HG02759 (cell line): ENCODE measurements at regions not wholly inside any gene's neighbourhood (a gene's known extent, or its start where the extent isn't known, plus 50 kb on each side); places are given as distances from the start of the nearest gene placed in this dataset.
"Not testable (repeated sequence)": the region's sequence is repeated elsewhere in the genome, so short reads cannot be mapped to it uniquely, and the experiment has no call there.

Experiments
- ATAC-seq: cut with Tn5 transposase; IDR thresholded peaks from one replicate; pipeline ENCODE4 v1.9.1; 2021; ENCODE audit warnings: mild to moderate bottlenecking, moderate library complexity; ENCODE audit not compliant: unreplicated experiment

- no peak for ATAC-seq
These were observed 75.6 kb upstream of the RASEF start for GRCh38 chr9:83138422-83139135.

GRCh38 chr9:83133316-83133715 lies 70.4 kb upstream of the RASEF start:
- ATAC-seq = no peak

GRCh38 chr9:83132768-83133167 lies 69.8 kb upstream of the RASEF start:
- no peak for ATAC-seq

- no peak for ATAC-seq
These were observed 67.6 kb upstream of the RASEF start for GRCh38 chr9:83130541-83130940.

- ATAC-seq = no peak
These were observed 62.7 kb upstream of the RASEF start for GRCh38 chr9:83125671-83126070.

GRCh38 chr9:83119873-83120272 lies 56.9 kb upstream of the RASEF start:
- ATAC-seq = no peak

GRCh38 chr9:83116026-83116425 lies 53.1 kb upstream of the RASEF start:
- no peak for ATAC-seq

GRCh38 chr9:83113445-83113844 lies 50.5 kb upstream of the RASEF start:
- not testable (repeated sequence) for ATAC-seq
